Testis (tissue), 2 donors: ENCODE measurements at regions not wholly inside any gene's neighbourhood (a gene's known extent, or its start where the extent isn't known, plus 50 kb on each side); places are given as distances from the start of the nearest gene placed in this dataset.

ENCODE experiments used
- POLR2A ChIP-seq: fragments of 450-650 bp; IDR thresholded peaks from one replicate; pipeline ENCODE4 v1.6.1; 2017; ENCODE audit warnings: antibody characterized with exemption, mild to moderate bottlenecking, moderate library complexity
- TF ChIP-seq, protein P1 (sequence below), 3 experiments: fragments of 450-650 bp in 2 of 3; fragments of 200-600 bp in 1 of 3; sonication (generic) in 1 of 3; IDR thresholded peaks; one replicate each; pipeline ENCODE4 v1.5.1; 2016 to 2019; ENCODE audit warnings: antibody characterized with exemption in 3 of 3, mild to moderate bottlenecking in 2 of 3, moderate library complexity in 1 of 3

DNA sequence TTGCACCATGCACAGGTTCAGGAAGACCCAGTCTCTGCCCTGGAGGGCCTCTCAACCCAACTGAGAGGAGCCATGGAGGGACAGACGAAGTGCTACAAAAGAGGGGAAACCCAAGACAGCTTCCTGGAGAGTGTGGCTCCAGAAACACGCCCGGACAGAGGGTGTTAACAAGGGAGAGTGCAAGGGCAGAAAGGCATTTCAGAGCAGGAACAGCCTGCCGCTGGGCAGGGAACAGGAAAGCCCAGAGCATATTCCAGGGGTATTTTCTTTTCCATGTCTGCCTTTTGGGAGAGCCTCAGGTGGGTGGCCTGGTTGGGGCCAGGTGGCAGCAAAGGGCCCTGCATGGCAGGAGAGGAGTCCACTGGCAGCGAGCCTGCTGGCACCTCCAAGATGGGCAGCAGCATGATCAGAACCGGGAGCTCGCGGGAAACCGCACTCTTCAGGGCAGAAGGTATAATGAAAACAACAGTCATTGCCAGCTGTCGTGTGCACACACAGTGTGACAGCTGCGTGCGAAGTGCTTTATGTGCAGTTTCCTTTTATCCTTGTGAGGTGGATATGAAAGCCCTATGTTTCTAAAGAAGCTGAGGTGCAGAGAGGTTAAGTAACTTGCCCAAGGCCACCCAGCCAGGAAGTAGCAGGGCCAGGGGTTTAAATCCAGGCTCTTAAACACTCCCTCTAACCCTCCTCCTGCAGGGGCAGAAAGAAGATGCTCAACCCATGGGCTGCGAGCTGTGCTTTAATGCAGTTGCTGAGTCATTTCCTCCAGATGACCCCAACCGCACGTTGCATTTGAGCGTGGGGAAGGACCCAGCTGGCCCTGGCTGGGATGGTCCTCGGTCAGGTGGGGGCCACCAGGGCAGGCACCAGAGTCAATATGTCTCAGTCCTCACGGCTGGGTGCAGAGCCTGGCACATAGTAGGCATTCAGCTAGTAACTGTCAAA lies 128.6 kb downstream of the OAT start:
- no peak for TF ChIP-seq POLR2A
- TF ChIP-seq, protein P1, sequence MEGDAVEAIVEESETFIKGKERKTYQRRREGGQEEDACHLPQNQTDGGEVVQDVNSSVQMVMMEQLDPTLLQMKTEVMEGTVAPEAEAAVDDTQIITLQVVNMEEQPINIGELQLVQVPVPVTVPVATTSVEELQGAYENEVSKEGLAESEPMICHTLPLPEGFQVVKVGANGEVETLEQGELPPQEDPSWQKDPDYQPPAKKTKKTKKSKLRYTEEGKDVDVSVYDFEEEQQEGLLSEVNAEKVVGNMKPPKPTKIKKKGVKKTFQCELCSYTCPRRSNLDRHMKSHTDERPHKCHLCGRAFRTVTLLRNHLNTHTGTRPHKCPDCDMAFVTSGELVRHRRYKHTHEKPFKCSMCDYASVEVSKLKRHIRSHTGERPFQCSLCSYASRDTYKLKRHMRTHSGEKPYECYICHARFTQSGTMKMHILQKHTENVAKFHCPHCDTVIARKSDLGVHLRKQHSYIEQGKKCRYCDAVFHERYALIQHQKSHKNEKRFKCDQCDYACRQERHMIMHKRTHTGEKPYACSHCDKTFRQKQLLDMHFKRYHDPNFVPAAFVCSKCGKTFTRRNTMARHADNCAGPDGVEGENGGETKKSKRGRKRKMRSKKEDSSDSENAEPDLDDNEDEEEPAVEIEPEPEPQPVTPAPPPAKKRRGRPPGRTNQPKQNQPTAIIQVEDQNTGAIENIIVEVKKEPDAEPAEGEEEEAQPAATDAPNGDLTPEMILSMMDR (IDR thresholded peaks at IDR 0.05), result no peak
